CD14-positive monocyte (primary cell): ENCODE measurements at regions not wholly inside any gene's neighbourhood (a gene's known extent, or its start where the extent isn't known, plus 50 kb on each side); places are given as distances from the start of the nearest gene placed in this dataset.

Source experiments
- DNase-seq, 3 donors: peaks; one replicate each; pipeline ENCODE4 v3.0.0-alpha.2; 2011 to 2022
- H2AFZ ChIP-seq: 2 replicates; pipeline ENCODE4 v1.6.0; 2012; ENCODE audit warnings: mild to moderate bottlenecking, low read depth, low read length, inconsistent platforms; ENCODE audit not compliant: insufficient read depth, poor library complexity, severe bottlenecking
- H3K27ac ChIP-seq, 2 donors: 1 replicate in 1 of 2; 2 replicates in 1 of 2; pipeline ENCODE4 v1.5.1; 2012 to 2013; ENCODE audit warnings: low read length in 2 of 2, control low read depth in 1 of 2, inconsistent platforms in 1 of 2, low read depth in 1 of 2, mild to moderate bottlenecking in 1 of 2
- H3K27me3 ChIP-seq, 2 donors: one replicate each; pipeline versions ENCODE4 v1.6.0 to v1.6.1; 2011 to 2013; ENCODE audit warnings: low read length in 2 of 2; ENCODE audit not compliant: control insufficient read depth in 2 of 2, insufficient read depth in 2 of 2
- H3K36me3 ChIP-seq, 2 donors: replicated peaks in 1 of 2; 1 replicate in 1 of 2; 2 replicates in 1 of 2; pipeline versions ENCODE4 v1.5.1 to v1.6.1; 2012 to 2013; ENCODE audit warnings: low read length in 2 of 2, control low read depth in 1 of 2, inconsistent platforms in 1 of 2, mild to moderate bottlenecking in 1 of 2; ENCODE audit not compliant: insufficient read depth in 2 of 2, control insufficient read depth in 1 of 2
- H3K4me1 ChIP-seq, 2 donors: 1 replicate in 1 of 2; 2 replicates in 1 of 2; pipeline versions ENCODE4 v1.5.1 to v1.6.1; 2012 to 2013; ENCODE audit warnings: low read length in 2 of 2, control low read depth in 1 of 2, inconsistent platforms in 1 of 2, mild to moderate bottlenecking in 1 of 2, moderate library complexity in 1 of 2; ENCODE audit not compliant: insufficient read depth in 2 of 2, control insufficient read depth in 1 of 2
- H3K4me2 ChIP-seq: replicated peaks from 2 replicates; pipeline ENCODE3; 2012; ENCODE audit warnings: low read length, moderate library complexity, mild to moderate bottlenecking; ENCODE audit not compliant: poor library complexity, severe bottlenecking; ENCODE audit errors: extremely low read depth
- H3K4me3 ChIP-seq, 3 experiments: fragments of 200-600 bp in 1 of 3; sonication (generic) in 1 of 3; replicated peaks in 1 of 3; 1 replicate in 2 of 3; 2 replicates in 1 of 3; pipeline ENCODE4 v1.5.1; 2011 to 2013; ENCODE audit warnings: low read length in 3 of 3, mild to moderate bottlenecking in 3 of 3, control low read depth in 2 of 3, low read depth in 2 of 3, inconsistent platforms in 1 of 3, moderate library complexity in 1 of 3
- H3K79me2 ChIP-seq: 2 replicates; pipeline ENCODE4 v1.6.0; 2012; ENCODE audit warnings: mild to moderate bottlenecking, control low read depth, inconsistent platforms, low read length, moderate library complexity; ENCODE audit not compliant: insufficient read depth
- H3K9ac ChIP-seq: 2 replicates; pipeline ENCODE4 v1.6.0; 2017; ENCODE audit warnings: low read length, mild to moderate bottlenecking; ENCODE audit not compliant: insufficient read depth, poor library complexity, severe bottlenecking
- H3K9me3 ChIP-seq, 2 donors: replicated peaks in 1 of 2; 1 replicate in 1 of 2; 2 replicates in 1 of 2; pipeline versions ENCODE4 v1.5.1 to v1.6.1; 2012 to 2013; ENCODE audit warnings: low read length in 2 of 2, control low read depth in 1 of 2; ENCODE audit not compliant: control insufficient read depth in 1 of 2, insufficient read depth in 1 of 2
- H4K20me1 ChIP-seq: 2 replicates; pipeline ENCODE4 v1.6.0; 2012; ENCODE audit warnings: mild to moderate bottlenecking, low read length, control low read depth, moderate library complexity; ENCODE audit not compliant: insufficient read depth
- H3K27ac Mint-ChIP-seq, 7 donors: one replicate each; pipeline ENCODE4 v1.8.0; 2020; ENCODE audit warnings: mild to moderate bottlenecking in 7 of 7, mixed read lengths in 7 of 7, moderate library complexity in 6 of 7, inconsistent platforms in 2 of 7
- H3K27me3 Mint-ChIP-seq, 3 donors: one replicate each; pipeline ENCODE4 v1.8.0; 2021 to 2022; ENCODE audit warnings: low read depth in 3 of 3, mild to moderate bottlenecking in 3 of 3, mixed read lengths in 3 of 3, moderate library complexity in 3 of 3, inconsistent platforms in 1 of 3
- H3K36me3 Mint-ChIP-seq, 2 donors: one replicate each; pipeline ENCODE4 v1.8.0; 2020; ENCODE audit warnings: mixed read lengths in 2 of 2, inconsistent platforms in 1 of 2, mild to moderate bottlenecking in 1 of 2
- H3K4me1 Mint-ChIP-seq: one replicate; pipeline ENCODE4 v1.8.0; 2020; ENCODE audit warnings: mild to moderate bottlenecking, mixed read lengths
- H3K4me3 Mint-ChIP-seq, 2 donors: one replicate each; pipeline ENCODE4 v1.8.0; 2020; ENCODE audit warnings: mild to moderate bottlenecking in 2 of 2, mixed read lengths in 2 of 2, moderate library complexity in 1 of 2
- H3K9me3 Mint-ChIP-seq, 7 donors: one replicate each; pipeline ENCODE4 v1.8.0; 2020 to 2022; ENCODE audit warnings: mixed read lengths in 7 of 7, mild to moderate bottlenecking in 6 of 7, moderate library complexity in 6 of 7, inconsistent platforms in 2 of 7
- CTCF ChIP-seq: fragments of 200-600 bp; IDR thresholded peaks from one replicate; pipeline ENCODE4 v1.8.0; 2022; ENCODE audit warnings: antibody characterized with exemption, mild to moderate bottlenecking
- WGBS: methylation state at CpG from one replicate; pipeline ENCODE4 v1.1.5; 2013; ENCODE audit warnings: missing lambda C conversion rate; ENCODE audit not compliant: insufficient coverage; 5-methylcytosine and 5-hydroxymethylcytosine counted together
- intact Hi-C, 2 donors: fragments of 100-400 bp; cut with micrococcal nuclease; formaldehyde crosslinking; loops; one replicate each; pipeline versions ENCODE4 v1.15.0 to v1.15.1; 2023

- Mint-ChIP-seq H3K27ac (no peak overlapping the region), H3K4me1 (no peaks in the 10 kb centered on the region), H3K4me3 (no peak overlapping the region), H3K36me3 (no peaks in the 10 kb centered on the region), H3K9me3 (peaks cover 0 to 3% (median 0%) of the 10 kb centered on the region in 7 donors), H3K27me3 (peaks cover 0 to 3% (median 0%) of the 10 kb centered on the region in 3 donors)
- Histone ChIP-seq H3K9ac (no peak overlapping the region), H3K27ac (no peak overlapping the region), H3K4me1 (no peaks in the 10 kb centered on the region), H4K20me1 (no peaks in the 10 kb centered on the region), H3K79me2 (no peaks in the 10 kb centered on the region), H3K9me3 (no peaks in the 10 kb centered on the region), H2AFZ (no peak overlapping the region), H3K36me3 (no peaks in the 10 kb centered on the region), H3K4me3 (no peak overlapping the region), H3K27me3 (no peaks in the 10 kb centered on the region), H3K4me2 (no peak overlapping the region)
- no peak for DNase-seq
- WGBS, result no CpG with 5 or more reads among the region's 7 CpGs
- intact Hi-C loops, result no loop called here
- no peak for TF ChIP-seq CTCF
Observed at GRCh38 chr2:204172145-204172600, 235.6 kb downstream of the ICOS start.

- H3K4me3 ChIP-seq, result no peak overlapping the region
- no peaks in the 10 kb centered on the region for H3K4me1 ChIP-seq
- no peak overlapping the region for H3K27ac ChIP-seq
- no peaks in the 10 kb centered on the region for H3K79me2 ChIP-seq
- no peak overlapping the region for H3K4me3 Mint-ChIP-seq
- H3K9me3 ChIP-seq, result no peaks in the 10 kb centered on the region
- no peaks in the 10 kb centered on the region for H3K4me1 Mint-ChIP-seq
- no peak for DNase-seq
- H3K27ac Mint-ChIP-seq, result no peak overlapping the region
- H4K20me1 ChIP-seq, result no peaks in the 10 kb centered on the region
- no peaks in the 10 kb centered on the region for H3K36me3 Mint-ChIP-seq
- no peak overlapping the region for H3K4me2 ChIP-seq
- no peak overlapping the region for H2AFZ ChIP-seq
- no peak overlapping the region for H3K9ac ChIP-seq
- peaks cover 0 to 1% (median 0%) of the 10 kb centered on the region in 3 donors for H3K27me3 Mint-ChIP-seq
- H3K27me3 ChIP-seq, result no peaks in the 10 kb centered on the region
- WGBS, result no CpG with 5 or more reads among the region's 2 CpGs
- intact Hi-C loops, result no loop called here
- H3K9me3 Mint-ChIP-seq, result peaks cover 0 to 3% (median 0%) of the 10 kb centered on the region in 7 donors
- TF ChIP-seq CTCF, result no peak
- no peaks in the 10 kb centered on the region for H3K36me3 ChIP-seq
Observed at GRCh38 chr2:204174034-204174433, 237.5 kb downstream of the ICOS start.
